Left renal cortex interstitium (tissue), 4 donors: ENCODE measurements at regions not wholly inside any gene's neighbourhood (a gene's known extent, or its start where the extent isn't known, plus 50 kb on each side); places are given as distances from the start of the nearest gene placed in this dataset.

Experiments used
- DNase-seq, 4 donors: peaks; one replicate each; pipeline ENCODE4 v3.0.0-alpha.2; 2013; ENCODE audit warnings: low read depth in 4 of 4, low spot score in 2 of 4, missing footprints in 1 of 4

GRCh38 chr1:181413836-181414235, 69.5 kb upstream of the CACNA1E start:
- DNase-seq, result no peak

GRCh38 chr1:181416268-181416860, 67.0 kb upstream of the CACNA1E start:
- no peak for DNase-seq

- DNase-seq, result no peak
Measured at GRCh38 chr1:181417915-181418314, 65.4 kb upstream of the CACNA1E start.

GRCh38 chr1:181423301-181423918, 59.9 kb upstream of the CACNA1E start:
- DNase-seq, result peak in 2 of 4 donors; percentile 13 to 15

GRCh38 chr1:181424786-181425403, 58.4 kb upstream of the CACNA1E start:
- DNase-seq, result peak; percentile 53 to 71 (median 58)

GRCh38 chr1:181425566-181425965, 57.8 kb upstream of the CACNA1E start:
- DNase-seq, result no peak

- no peak for DNase-seq
Measured at GRCh38 chr1:181429462-181429861, 53.9 kb upstream of the CACNA1E start.

- DNase-seq, result no peak
Measured at GRCh38 chr1:181430015-181430885, 53.1 kb upstream of the CACNA1E start.
